Erythroblast (primary cell): ENCODE measurements at regions not wholly inside any gene's neighbourhood (a gene's known extent, or its start where the extent isn't known, plus 50 kb on each side); places are given as distances from the start of the nearest gene placed in this dataset.

Source experiments
- GATA1 ChIP-seq: IDR thresholded peaks from 2 replicates; pipeline ENCODE4 v1.6.1; 2011; ENCODE audit warnings: low read depth, mild to moderate bottlenecking, control low read depth, low read length, moderate library complexity
- POLR2A ChIP-seq: IDR thresholded peaks from 2 replicates; pipeline ENCODE4 v1.6.1; 2011; ENCODE audit warnings: mild to moderate bottlenecking, low read length

GRCh38 chr15:36218322-36218721 lies 361.1 kb upstream of the CDIN1 start:
- TF ChIP-seq POLR2A (no peak), GATA1 (no peak)
